Thyroid gland (tissue), 4 donors: ENCODE measurements at regions not wholly inside any gene's neighbourhood (a gene's known extent, or its start where the extent isn't known, plus 50 kb on each side); places are given as distances from the start of the nearest gene placed in this dataset.

Experiments used
- DNase-seq, 2 donors: peaks; one replicate each; pipeline ENCODE4 v3.0.0-alpha.2; 2019
- H3K27ac ChIP-seq, 3 donors: fragments of 200-600 bp; sonication (generic); 1 replicate in 2 of 3; 2 replicates in 1 of 3; pipeline ENCODE4 v1.5.1; 2016 to 2019; ENCODE audit warnings: mild to moderate bottlenecking in 1 of 3, moderate library complexity in 1 of 3
- H3K27me3 ChIP-seq: fragments of 200-600 bp; sonication (generic); one replicate; pipeline ENCODE4 v1.5.1; 2019
- H3K36me3 ChIP-seq, 2 donors: fragments of 200-600 bp; sonication (generic); one replicate each; pipeline ENCODE4 v1.5.1; 2016 to 2019
- H3K4me1 ChIP-seq, 2 donors: fragments of 200-600 bp; sonication (generic); one replicate each; pipeline ENCODE4 v1.5.1; 2017 to 2019
- H3K4me3 ChIP-seq, 3 donors: fragments of 200-600 bp; sonication (generic); replicated peaks in 1 of 3; 1 replicate in 2 of 3; 2 replicates in 1 of 3; pipeline ENCODE4 v1.5.1; 2016; ENCODE audit warnings: mild to moderate bottlenecking in 1 of 3
- H3K9me3 ChIP-seq: fragments of 200-600 bp; sonication (generic); one replicate; pipeline ENCODE4 v1.5.1; 2017
- POLR2A ChIP-seq, 2 donors: fragments of 450-650 bp; IDR thresholded peaks; one replicate each; pipeline ENCODE4 v1.6.1; 2017; ENCODE audit warnings: antibody characterized with exemption in 2 of 2, mild to moderate bottlenecking in 2 of 2, moderate library complexity in 1 of 2
- WGBS, 2 donors: methylation state at CpG; one replicate each; pipeline ENCODE4 v1.1.5; 2017; 5-methylcytosine and 5-hydroxymethylcytosine counted together
- intact Hi-C: fragments of 100-400 bp; cut with DNase I; formaldehyde crosslinking; loops from one replicate; pipeline ENCODE4 v1.15.1; 2023
- TF ChIP-seq, protein P1 (sequence below), 6 experiments: fragments of 200-600 bp in 3 of 6; fragments of 450-650 bp in 3 of 6; sonication (generic) in 3 of 6; IDR thresholded peaks; one replicate each; pipeline ENCODE4 v1.5.1; 2016 to 2019; ENCODE audit warnings: antibody characterized with exemption in 6 of 6, mild to moderate bottlenecking in 2 of 6, inconsistent platforms in 1 of 6, moderate library complexity in 1 of 6

DNA sequence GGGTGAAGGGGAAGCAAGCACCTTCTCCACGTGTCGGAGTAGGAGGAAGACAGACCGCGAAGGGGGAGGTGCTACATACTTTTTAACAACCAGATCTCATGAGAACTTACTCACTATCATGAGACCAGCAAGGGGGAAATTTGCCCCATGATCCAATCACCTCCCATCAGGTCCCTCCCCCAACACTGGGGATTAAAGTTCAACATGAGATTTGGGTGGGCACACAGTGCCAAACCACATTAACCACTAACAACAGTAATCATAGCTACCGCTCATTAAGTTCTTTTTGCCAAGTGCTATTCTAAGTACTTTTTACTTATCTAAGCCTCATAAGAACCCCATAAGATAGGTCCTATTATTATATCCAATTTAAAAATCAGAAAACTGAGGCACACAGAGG, 450.5 kb upstream of the DDI1 start:
- TF ChIP-seq POLR2A (IDR thresholded peaks at IDR 0.05), result no peak
- TF ChIP-seq, protein P1, sequence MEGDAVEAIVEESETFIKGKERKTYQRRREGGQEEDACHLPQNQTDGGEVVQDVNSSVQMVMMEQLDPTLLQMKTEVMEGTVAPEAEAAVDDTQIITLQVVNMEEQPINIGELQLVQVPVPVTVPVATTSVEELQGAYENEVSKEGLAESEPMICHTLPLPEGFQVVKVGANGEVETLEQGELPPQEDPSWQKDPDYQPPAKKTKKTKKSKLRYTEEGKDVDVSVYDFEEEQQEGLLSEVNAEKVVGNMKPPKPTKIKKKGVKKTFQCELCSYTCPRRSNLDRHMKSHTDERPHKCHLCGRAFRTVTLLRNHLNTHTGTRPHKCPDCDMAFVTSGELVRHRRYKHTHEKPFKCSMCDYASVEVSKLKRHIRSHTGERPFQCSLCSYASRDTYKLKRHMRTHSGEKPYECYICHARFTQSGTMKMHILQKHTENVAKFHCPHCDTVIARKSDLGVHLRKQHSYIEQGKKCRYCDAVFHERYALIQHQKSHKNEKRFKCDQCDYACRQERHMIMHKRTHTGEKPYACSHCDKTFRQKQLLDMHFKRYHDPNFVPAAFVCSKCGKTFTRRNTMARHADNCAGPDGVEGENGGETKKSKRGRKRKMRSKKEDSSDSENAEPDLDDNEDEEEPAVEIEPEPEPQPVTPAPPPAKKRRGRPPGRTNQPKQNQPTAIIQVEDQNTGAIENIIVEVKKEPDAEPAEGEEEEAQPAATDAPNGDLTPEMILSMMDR (IDR thresholded peaks at IDR 0.05), result no peak
- Histone ChIP-seq H3K27ac (no peak overlapping the region), H3K27me3 (no peaks in the 10 kb centered on the region), H3K9me3 (no peaks in the 10 kb centered on the region), H3K36me3 (no peaks in the 10 kb centered on the region), H3K4me1 (no peaks in the 10 kb centered on the region), H3K4me3 (no peak overlapping the region)
- DNase-seq, result no peak
- intact Hi-C loops, result no loop called here
- WGBS, 2 donors, result 79 to 92% methylated on average over 5 of the region's 5 CpGs

- H3K9me3 ChIP-seq, result no peaks in the 10 kb centered on the region
- H3K4me1 ChIP-seq, result no peaks in the 10 kb centered on the region
- no peak overlapping the region for H3K4me3 ChIP-seq
- no peak overlapping the region for H3K27ac ChIP-seq
- TF ChIP-seq POLR2A (IDR thresholded peaks at IDR 0.05), result no peak
- TF ChIP-seq, protein P1 (IDR thresholded peaks at IDR 0.05), result no peak
- 91 to 96% methylated on average over 1 of the region's 1 CpG for WGBS, 2 donors
- intact Hi-C loops, result no loop called here
- no peak for DNase-seq
- no peaks in the 10 kb centered on the region for H3K27me3 ChIP-seq
- no peaks in the 10 kb centered on the region for H3K36me3 ChIP-seq
Measured at GRCh38 chr11:103586756-103587155, 449.7 kb upstream of the DDI1 start.

- no peaks in the 10 kb centered on the region for H3K36me3 ChIP-seq
- no peak for TF ChIP-seq POLR2A (IDR thresholded peaks at IDR 0.05)
- TF ChIP-seq, protein P1 (IDR thresholded peaks at IDR 0.05), result no peak
Measured at GRCh38 chr11:103587901-103588788, 448.3 kb upstream of the DDI1 start.

DNA sequence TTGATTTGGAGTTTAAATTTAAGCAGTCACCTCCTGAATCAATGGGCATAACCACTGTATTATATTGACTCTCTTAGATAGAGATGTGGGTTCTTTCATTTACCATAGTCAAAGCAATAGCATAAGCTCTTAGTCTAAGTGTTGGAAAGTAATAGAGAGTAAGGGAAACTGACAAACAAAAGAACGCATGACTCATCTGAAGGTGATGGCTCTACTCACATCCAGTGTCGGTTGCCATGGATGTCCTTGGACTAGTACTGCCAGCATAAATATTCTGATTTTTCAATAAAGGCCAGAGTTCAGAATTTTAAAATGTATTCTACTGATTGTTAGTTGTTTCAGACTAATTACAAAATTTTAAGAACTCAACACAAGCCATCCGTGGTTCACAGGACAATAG, 444.9 kb upstream of the DDI1 start:
- Histone ChIP-seq H3K36me3 (no peaks in the 10 kb centered on the region), H3K9me3 (no peaks in the 10 kb centered on the region), H3K27me3 (no peaks in the 10 kb centered on the region), H3K27ac (no peak overlapping the region), H3K4me3 (no peak overlapping the region), H3K4me1 (no peaks in the 10 kb centered on the region)
- intact Hi-C loops, result no loop called here
- TF ChIP-seq, protein P1 (IDR thresholded peaks at IDR 0.05), result no peak
- no peak for TF ChIP-seq POLR2A (IDR thresholded peaks at IDR 0.05)
- DNase-seq, result no peak
- WGBS, 2 donors, result 75 to 93% methylated on average over 3 of the region's 3 CpGs

More at GRCh38 chr11:103587901-103588788, 448.3 kb upstream of the DDI1 start:
- intact Hi-C loops, result no loop called here
- 75 to 80% methylated on average over 4 of the region's 4 CpGs for WGBS, 2 donors
- no peak for DNase-seq
- Histone ChIP-seq H3K4me1 (no peaks in the 10 kb centered on the region), H3K4me3 (no peak overlapping the region), H3K9me3 (no peaks in the 10 kb centered on the region), H3K27me3 (no peaks in the 10 kb centered on the region), H3K27ac (no peak overlapping the region)

DNA sequence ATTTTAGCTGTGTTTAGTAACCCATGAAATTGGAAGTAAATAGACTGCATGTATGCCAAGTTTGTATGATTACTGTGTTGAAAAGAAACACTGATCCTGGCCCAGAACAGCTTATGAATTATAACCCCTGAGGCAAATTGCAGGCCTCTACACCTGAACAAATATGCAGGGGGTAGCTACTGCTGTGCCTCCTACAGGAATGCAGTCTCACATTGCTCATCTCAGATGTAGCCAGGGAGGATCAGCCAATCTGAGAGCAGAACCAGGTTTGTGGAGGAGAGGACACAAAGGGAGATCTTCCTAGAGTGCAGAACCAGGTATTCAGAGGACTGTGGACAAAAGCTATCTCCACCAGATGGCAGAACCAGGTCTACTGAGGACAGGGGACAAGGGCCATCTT, 442.2 kb upstream of the DDI1 start:
- Histone ChIP-seq H3K4me3 (no peak overlapping the region), H3K4me1 (no peaks in the 10 kb centered on the region), H3K9me3 (no peaks in the 10 kb centered on the region), H3K27me3 (no peaks in the 10 kb centered on the region), H3K27ac (no peak overlapping the region), H3K36me3 (no peaks in the 10 kb centered on the region)
- DNase-seq, result no peak
- intact Hi-C loops, result no loop called here
- TF ChIP-seq, protein P1 (IDR thresholded peaks at IDR 0.05), result no peak
- TF ChIP-seq POLR2A (IDR thresholded peaks at IDR 0.05), result no peak
